Transverse colon (tissue), 4 donors: ENCODE measurements at regions not wholly inside any gene's neighbourhood (a gene's known extent, or its start where the extent isn't known, plus 50 kb on each side); places are given as distances from the start of the nearest gene placed in this dataset.

Experiments used
- POLR2AphosphoS5 ChIP-seq, 3 donors: sonication (generic); formaldehyde crosslinking; IDR thresholded peaks; one replicate each; pipeline ENCODE4 v1.6.1; 2016; ENCODE audit warnings: antibody characterized with exemption in 3 of 3
- TF ChIP-seq, protein P1 (sequence below), 5 experiments: fragments of 200-600 bp in 3 of 5; fragments of 450-650 bp in 2 of 5; sonication (generic) in 3 of 5; IDR thresholded peaks; 1 replicate in 2 of 5; 2 replicates in 3 of 5; pipeline ENCODE4 v1.5.1; 2016 to 2017; ENCODE audit warnings: antibody characterized with exemption in 5 of 5, inconsistent platforms in 3 of 5, mild to moderate bottlenecking in 2 of 5, moderate library complexity in 1 of 5

DNA sequence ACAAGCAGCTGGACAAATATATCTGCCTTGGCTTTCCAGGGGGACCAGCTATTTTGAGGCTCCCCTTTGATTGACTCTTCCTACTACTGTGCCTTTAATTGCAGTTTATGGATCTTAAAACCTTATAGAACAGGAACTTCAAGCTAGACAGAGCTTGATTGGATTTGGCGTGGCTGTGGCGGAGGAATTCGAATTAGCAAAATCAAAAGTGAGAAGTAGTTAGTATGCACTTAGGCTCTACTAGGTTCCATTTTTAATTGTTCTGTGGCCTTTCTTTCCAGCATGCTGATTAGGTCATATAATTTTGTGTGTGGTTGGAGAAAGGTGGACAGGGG, 248.0 kb downstream of the HIVEP2 start:
- TF ChIP-seq, protein P1, sequence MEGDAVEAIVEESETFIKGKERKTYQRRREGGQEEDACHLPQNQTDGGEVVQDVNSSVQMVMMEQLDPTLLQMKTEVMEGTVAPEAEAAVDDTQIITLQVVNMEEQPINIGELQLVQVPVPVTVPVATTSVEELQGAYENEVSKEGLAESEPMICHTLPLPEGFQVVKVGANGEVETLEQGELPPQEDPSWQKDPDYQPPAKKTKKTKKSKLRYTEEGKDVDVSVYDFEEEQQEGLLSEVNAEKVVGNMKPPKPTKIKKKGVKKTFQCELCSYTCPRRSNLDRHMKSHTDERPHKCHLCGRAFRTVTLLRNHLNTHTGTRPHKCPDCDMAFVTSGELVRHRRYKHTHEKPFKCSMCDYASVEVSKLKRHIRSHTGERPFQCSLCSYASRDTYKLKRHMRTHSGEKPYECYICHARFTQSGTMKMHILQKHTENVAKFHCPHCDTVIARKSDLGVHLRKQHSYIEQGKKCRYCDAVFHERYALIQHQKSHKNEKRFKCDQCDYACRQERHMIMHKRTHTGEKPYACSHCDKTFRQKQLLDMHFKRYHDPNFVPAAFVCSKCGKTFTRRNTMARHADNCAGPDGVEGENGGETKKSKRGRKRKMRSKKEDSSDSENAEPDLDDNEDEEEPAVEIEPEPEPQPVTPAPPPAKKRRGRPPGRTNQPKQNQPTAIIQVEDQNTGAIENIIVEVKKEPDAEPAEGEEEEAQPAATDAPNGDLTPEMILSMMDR (IDR thresholded peaks at IDR 0.05): no peak
- TF ChIP-seq POLR2AphosphoS5 (IDR thresholded peaks at IDR 0.05): no peak
